Right lobe of liver (tissue), 6 donors: ENCODE measurements at regions not wholly inside any gene's neighbourhood (a gene's known extent, or its start where the extent isn't known, plus 50 kb on each side); places are given as distances from the start of the nearest gene placed in this dataset.

ENCODE experiments used
- ATAC-seq, 4 donors: fragments of 200-7000 bp; cut with Tn5 transposase; one replicate each; pipeline ENCODE4 v1.9.1; 2020; ENCODE audit warnings: mild to moderate bottlenecking in 4 of 4, moderate library complexity in 4 of 4
- DNase-seq, 3 donors: peaks; one replicate each; pipeline ENCODE4 v3.0.0-alpha.2; 2020
- H3K27ac ChIP-seq, 3 donors: fragments of 200-600 bp; one replicate each; pipeline ENCODE4 v1.8.0; 2022
- H3K27me3 ChIP-seq, 2 donors: fragments of 200-600 bp; one replicate each; pipeline ENCODE4 v1.8.0; 2022
- H3K36me3 ChIP-seq, 4 donors: fragments of 200-600 bp; sonication (generic) in 1 of 4; one replicate each; pipeline versions ENCODE4 v1.5.1 to v1.8.0; 2017 to 2022; ENCODE audit warnings: control low read depth in 1 of 4
- H3K4me1 ChIP-seq, 4 donors: fragments of 200-600 bp; sonication (generic) in 1 of 4; one replicate each; pipeline versions ENCODE4 v1.5.1 to v1.8.0; 2017 to 2022; ENCODE audit warnings: control low read depth in 1 of 4
- H3K4me3 ChIP-seq, 3 donors: fragments of 200-600 bp; one replicate each; pipeline ENCODE4 v1.8.0; 2022
- H3K9me3 ChIP-seq, 4 donors: fragments of 200-600 bp; sonication (generic) in 1 of 4; one replicate each; pipeline versions ENCODE4 v1.5.1 to v1.8.0; 2017 to 2022; ENCODE audit warnings: control low read depth in 1 of 4
- POLR2A ChIP-seq: fragments of 450-650 bp; IDR thresholded peaks from one replicate; pipeline ENCODE4 v1.6.1; 2017; ENCODE audit warnings: antibody characterized with exemption, mild to moderate bottlenecking
- WGBS: methylation state at CpG from one replicate; pipeline ENCODE4 v1.1.6; 2018; ENCODE audit warnings: low coverage, low lambda C conversion rate; ENCODE audit not compliant: insufficient coverage; ENCODE audit errors: missing lambda C conversion rate; 5-methylcytosine and 5-hydroxymethylcytosine counted together
- intact Hi-C, 2 donors: fragments of 100-400 bp; cut with DNase I; formaldehyde crosslinking; loops; one replicate each; pipeline versions ENCODE4 v1.11.2 to v1.14.1; 2022
- TF ChIP-seq, protein P1 (sequence below), 4 donors: fragments of 200-600 bp in 3 of 4; fragments of 450-650 bp in 1 of 4; IDR thresholded peaks; one replicate each; pipeline versions ENCODE4 v1.5.1 to v1.8.0; 2016 to 2022; ENCODE audit warnings: antibody characterized with exemption in 4 of 4, mild to moderate bottlenecking in 2 of 4
- donor health status: DM: no; HTN: yes; CAD: no.
- donor health status: DM: no; HTN: no; CAD: no.
- donor health status: DM: no; HTN: no; CAD: no.
- donor health status: DM: no; HTN: yes; CAD: no.
- donor health status: DM: no; HTN: yes; CAD: no.

GRCh38 chr17:31789707-31790505 lies 69.1 kb downstream of the COPRS start:
- no peaks in the 10 kb centered on the region for H3K27me3 ChIP-seq
- DNase-seq: no peak
- no peaks in the 10 kb centered on the region for H3K36me3 ChIP-seq
- TF ChIP-seq POLR2A: no peak
- TF ChIP-seq, protein P1, sequence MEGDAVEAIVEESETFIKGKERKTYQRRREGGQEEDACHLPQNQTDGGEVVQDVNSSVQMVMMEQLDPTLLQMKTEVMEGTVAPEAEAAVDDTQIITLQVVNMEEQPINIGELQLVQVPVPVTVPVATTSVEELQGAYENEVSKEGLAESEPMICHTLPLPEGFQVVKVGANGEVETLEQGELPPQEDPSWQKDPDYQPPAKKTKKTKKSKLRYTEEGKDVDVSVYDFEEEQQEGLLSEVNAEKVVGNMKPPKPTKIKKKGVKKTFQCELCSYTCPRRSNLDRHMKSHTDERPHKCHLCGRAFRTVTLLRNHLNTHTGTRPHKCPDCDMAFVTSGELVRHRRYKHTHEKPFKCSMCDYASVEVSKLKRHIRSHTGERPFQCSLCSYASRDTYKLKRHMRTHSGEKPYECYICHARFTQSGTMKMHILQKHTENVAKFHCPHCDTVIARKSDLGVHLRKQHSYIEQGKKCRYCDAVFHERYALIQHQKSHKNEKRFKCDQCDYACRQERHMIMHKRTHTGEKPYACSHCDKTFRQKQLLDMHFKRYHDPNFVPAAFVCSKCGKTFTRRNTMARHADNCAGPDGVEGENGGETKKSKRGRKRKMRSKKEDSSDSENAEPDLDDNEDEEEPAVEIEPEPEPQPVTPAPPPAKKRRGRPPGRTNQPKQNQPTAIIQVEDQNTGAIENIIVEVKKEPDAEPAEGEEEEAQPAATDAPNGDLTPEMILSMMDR (IDR thresholded peaks at IDR 0.05): no peak
- intact Hi-C loops: no loop called here
- 92% methylated on average over 10 of the region's 12 CpGs for WGBS
- no peaks in the 10 kb centered on the region for H3K9me3 ChIP-seq
- no peaks in the 10 kb centered on the region for H3K4me1 ChIP-seq
- H3K4me3 ChIP-seq: no peak overlapping the region
- no peak for ATAC-seq
- H3K27ac ChIP-seq: no peak overlapping the region

DNA sequence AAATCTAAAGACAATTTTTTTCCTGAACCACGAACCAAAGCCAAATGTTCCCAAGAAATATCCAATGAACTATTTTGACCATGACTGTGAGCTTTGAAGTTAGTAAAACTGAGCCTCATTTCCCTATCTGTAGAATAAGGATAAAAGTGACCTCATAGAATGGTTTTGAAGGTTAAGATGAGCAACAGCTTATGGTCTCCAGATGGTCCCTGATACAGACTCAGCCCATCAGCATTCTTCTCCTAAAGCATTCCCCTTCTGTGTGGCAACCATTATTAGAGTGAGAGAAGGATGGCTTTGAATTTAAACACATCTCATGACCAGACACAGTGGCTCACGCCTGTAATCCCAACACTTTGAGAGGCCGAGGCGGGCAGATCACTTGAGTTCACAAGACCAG lies 70.1 kb downstream of the COPRS start:
- WGBS: 82% methylated on average over 3 of the region's 4 CpGs
- intact Hi-C loops: no loop called here
- no peak overlapping the region for H3K4me3 ChIP-seq
- no peak overlapping the region for H3K27ac ChIP-seq
- no peaks in the 10 kb centered on the region for H3K36me3 ChIP-seq
- H3K9me3 ChIP-seq: no peaks in the 10 kb centered on the region
- no peaks in the 10 kb centered on the region for H3K4me1 ChIP-seq
- DNase-seq: no peak
- no peaks in the 10 kb centered on the region for H3K27me3 ChIP-seq
- no peak for ATAC-seq
- TF ChIP-seq, protein P1 (IDR thresholded peaks at IDR 0.05): no peak

DNA sequence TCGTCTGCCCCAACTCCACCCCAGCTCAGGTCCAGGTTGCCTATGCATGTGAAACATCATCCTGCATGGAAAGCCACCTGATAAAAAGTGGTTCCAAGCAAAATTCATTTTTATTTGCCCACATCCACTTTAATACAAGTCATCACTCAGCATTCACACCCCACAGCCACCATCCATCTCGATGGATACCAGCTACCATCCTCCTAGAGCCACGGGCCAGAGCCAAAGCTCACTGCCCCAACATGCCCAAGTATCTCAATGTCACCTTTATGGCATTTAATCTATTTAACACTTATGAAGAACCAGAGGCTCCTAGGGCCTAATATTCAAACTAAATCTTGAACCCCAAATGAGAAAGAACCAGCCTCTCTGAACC lies 70.5 kb downstream of the COPRS start:
- intact Hi-C loops: no loop called here
- no peak overlapping the region for H3K4me3 ChIP-seq
- no peaks in the 10 kb centered on the region for H3K4me1 ChIP-seq
- TF ChIP-seq POLR2A: no peak
- TF ChIP-seq, protein P1 (IDR thresholded peaks at IDR 0.05): no peak
- no peaks in the 10 kb centered on the region for H3K9me3 ChIP-seq
- no peaks in the 10 kb centered on the region for H3K36me3 ChIP-seq
- no peaks in the 10 kb centered on the region for H3K27me3 ChIP-seq
- H3K27ac ChIP-seq: no peak overlapping the region
- WGBS: 91% methylated on average over 3 of the region's 3 CpGs
- DNase-seq: no peak
- ATAC-seq: no peak

DNA sequence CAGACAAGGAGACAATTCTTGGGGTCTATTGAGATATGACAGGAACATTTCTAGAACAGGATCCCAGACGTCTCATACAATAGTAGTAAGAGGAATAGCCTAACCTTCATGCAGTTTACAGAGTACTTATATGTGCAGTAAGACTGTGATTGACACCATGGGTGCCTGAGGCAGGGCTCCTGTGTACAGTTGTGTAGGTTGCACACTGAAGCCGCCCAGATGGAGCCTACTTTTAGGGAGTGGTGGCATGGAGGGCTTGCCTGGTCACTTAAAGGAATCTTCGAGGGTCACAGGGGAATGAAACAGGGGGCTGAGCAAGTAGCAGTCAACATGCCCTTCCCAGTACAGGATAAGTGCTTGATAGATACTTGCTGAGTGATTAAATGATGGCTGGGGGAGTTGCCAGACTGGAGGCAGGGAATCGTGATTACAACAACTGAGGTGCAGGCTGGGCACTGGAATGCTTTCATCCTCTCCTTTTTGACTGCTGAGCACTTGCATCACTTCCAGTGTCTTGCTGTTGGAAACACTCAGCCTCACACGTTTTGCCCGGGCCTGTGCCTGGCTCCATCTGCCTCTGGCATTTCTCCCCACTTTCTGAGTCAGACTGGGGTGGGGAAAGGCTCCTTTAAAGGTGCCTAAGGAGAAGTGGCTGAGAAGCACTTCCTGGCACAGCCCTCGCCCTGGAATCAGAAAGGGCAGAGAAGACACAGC lies 71.0 kb downstream of the COPRS start:
- DNase-seq (no peak), ATAC-seq (no peak)
- Histone ChIP-seq H3K36me3 (no peaks in the 10 kb centered on the region), H3K9me3 (no peaks in the 10 kb centered on the region), H3K27ac (no peak overlapping the region), H3K4me3 (no peak overlapping the region), H3K27me3 (no peaks in the 10 kb centered on the region), H3K4me1 (no peaks in the 10 kb centered on the region)
- no peak for TF ChIP-seq POLR2A
- TF ChIP-seq, protein P1 (IDR thresholded peaks at IDR 0.05): no peak
- WGBS: 70% methylated on average over 6 of the region's 7 CpGs
- intact Hi-C loops: no loop called here
